ENCODE measurements at regions not wholly inside any gene's neighbourhood (a gene's known extent, or its start where the extent isn't known, plus 50 kb on each side); places are given as distances from the start of the nearest gene placed in this dataset.

DNA sequence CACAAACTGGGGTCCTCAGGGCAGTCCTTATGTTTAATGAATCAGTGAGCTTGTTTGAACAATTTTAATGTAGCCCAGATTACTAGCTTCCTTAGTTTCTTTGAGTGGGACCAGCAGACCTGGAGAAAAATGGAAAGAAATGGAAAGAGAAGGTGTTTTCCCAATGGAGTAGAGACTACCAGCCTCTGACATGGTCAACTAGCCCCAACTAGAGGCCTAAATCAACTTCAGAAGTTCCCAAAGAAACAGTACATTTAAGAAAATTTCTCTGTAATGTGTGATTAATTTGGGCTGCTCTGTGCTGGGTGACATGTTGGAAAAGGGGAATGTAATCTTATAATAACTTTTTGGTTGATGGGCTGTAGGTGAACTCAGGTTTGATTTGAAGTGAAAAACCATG, 310.9 kb downstream of the MFSD1 start:
- TF ChIP-seq POLR2AphosphoS5 (IDR thresholded peaks at IDR 0.05) (no peak), POLR2A (IDR thresholded peaks at IDR 0.05) (no peak)
- TF ChIP-seq, protein P1, sequence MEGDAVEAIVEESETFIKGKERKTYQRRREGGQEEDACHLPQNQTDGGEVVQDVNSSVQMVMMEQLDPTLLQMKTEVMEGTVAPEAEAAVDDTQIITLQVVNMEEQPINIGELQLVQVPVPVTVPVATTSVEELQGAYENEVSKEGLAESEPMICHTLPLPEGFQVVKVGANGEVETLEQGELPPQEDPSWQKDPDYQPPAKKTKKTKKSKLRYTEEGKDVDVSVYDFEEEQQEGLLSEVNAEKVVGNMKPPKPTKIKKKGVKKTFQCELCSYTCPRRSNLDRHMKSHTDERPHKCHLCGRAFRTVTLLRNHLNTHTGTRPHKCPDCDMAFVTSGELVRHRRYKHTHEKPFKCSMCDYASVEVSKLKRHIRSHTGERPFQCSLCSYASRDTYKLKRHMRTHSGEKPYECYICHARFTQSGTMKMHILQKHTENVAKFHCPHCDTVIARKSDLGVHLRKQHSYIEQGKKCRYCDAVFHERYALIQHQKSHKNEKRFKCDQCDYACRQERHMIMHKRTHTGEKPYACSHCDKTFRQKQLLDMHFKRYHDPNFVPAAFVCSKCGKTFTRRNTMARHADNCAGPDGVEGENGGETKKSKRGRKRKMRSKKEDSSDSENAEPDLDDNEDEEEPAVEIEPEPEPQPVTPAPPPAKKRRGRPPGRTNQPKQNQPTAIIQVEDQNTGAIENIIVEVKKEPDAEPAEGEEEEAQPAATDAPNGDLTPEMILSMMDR (IDR thresholded peaks at IDR 0.05) = no peak
